ENCODE measurements at regions not wholly inside any gene's neighbourhood (a gene's known extent, or its start where the extent isn't known, plus 50 kb on each side); places are given as distances from the start of the nearest gene placed in this dataset.

- ChIA-PET CTCF (no interaction called here), POLR2A (ENCODE audit: unreplicated experiment) (no interaction called here)
- intact Hi-C loops (cut with micrococcal nuclease; ENCODE audit: unreplicated experiment), result no loop called here
- H3K79me2 ChIP-seq (ENCODE audit: low read depth), result no peaks in the 10 kb centered on the region
- DNase-seq, result no peak
- peaks cover 5% of the 10 kb centered on the region; the same call in 1 of the 2 replicates for H3K9me3 ChIP-seq (ENCODE audit: insufficient read depth, low read depth)
- H3F3A ChIP-seq (ENCODE audit: insufficient read depth, low read depth), result no peaks in the 10 kb centered on the region
- H3K4me1 ChIP-seq (replicated peaks; ENCODE audit: insufficient read depth), result no peaks in the 10 kb centered on the region
- BruUV-seq (replicated peaks), result no TSS peak
- H3K9me2 ChIP-seq (ENCODE audit: insufficient read depth), result peaks cover 6% of the 10 kb centered on the region; the same call in 1 of the 2 replicates
- no peak overlapping the region for H3K4me3 ChIP-seq
- no peaks in the 10 kb centered on the region for H4K20me1 ChIP-seq (ENCODE audit: insufficient read depth)
- no peaks in the 10 kb centered on the region for H3K36me3 ChIP-seq (ENCODE audit: low read depth)
- H3K4me2 ChIP-seq, result no peak overlapping the region
- H2AFZ ChIP-seq, result no peak overlapping the region
- TF ChIP-seq CTCF (conservative IDR thresholded peaks at IDR 0.05) (no peak), EZH2 (IDR thresholded peaks at IDR 0.05; ENCODE audit: low read depth) (no peak; the same call in 1 of the 2 replicates)
- H3K27me3 ChIP-seq (ENCODE audit: insufficient read depth, low read depth), result peaks cover 37% of the 10 kb centered on the region
- no peak overlapping the region for H3K27ac ChIP-seq
These were observed 106.4 kb upstream of the BCL9 start for GRCh38 chr1:147434921-147435320.

- no TSS peak for BruUV-seq (replicated peaks)
- ChIA-PET CTCF (no interaction called here), POLR2A (ENCODE audit: unreplicated experiment) (no interaction called here)
These were observed 96.9 kb upstream of the BCL9 start for GRCh38 chr1:147444381-147444780.

GRCh38 chr1:147451628-147452027 lies 89.7 kb upstream of the BCL9 start:
- Histone ChIP-seq H2AFZ (no peak overlapping the region), H3K4me3 (no peak overlapping the region), H3K4me1 (replicated peaks; ENCODE audit: insufficient read depth) (no peaks in the 10 kb centered on the region), H3K27ac (no peak overlapping the region), H3K36me3 (ENCODE audit: low read depth) (no peaks in the 10 kb centered on the region), H3K27me3 (ENCODE audit: insufficient read depth, low read depth) (peaks cover 6% of the 10 kb centered on the region; the same call in 1 of the 2 replicates), H4K20me1 (ENCODE audit: insufficient read depth) (no peaks in the 10 kb centered on the region), H3K9me3 (ENCODE audit: insufficient read depth, low read depth) (no peaks in the 10 kb centered on the region; the same call in 1 of the 2 replicates), H3K4me2 (no peak overlapping the region), H3F3A (ENCODE audit: insufficient read depth, low read depth) (no peaks in the 10 kb centered on the region), H3K79me2 (ENCODE audit: low read depth) (no peaks in the 10 kb centered on the region), H3K9me2 (ENCODE audit: insufficient read depth) (no peaks in the 10 kb centered on the region)
- intact Hi-C loops (cut with micrococcal nuclease; ENCODE audit: unreplicated experiment), result no loop called here
- ChIA-PET CTCF (no interaction called here), POLR2A (ENCODE audit: unreplicated experiment) (no interaction called here)
- DNase-seq, result no peak
- no TSS peak for BruUV-seq (replicated peaks)
- TF ChIP-seq EZH2 (IDR thresholded peaks at IDR 0.05; ENCODE audit: low read depth), result no peak
- TF ChIP-seq CTCF (conservative IDR thresholded peaks at IDR 0.05), result no peak

More at GRCh38 chr1:147444381-147444780, 96.9 kb upstream of the BCL9 start:
- Histone ChIP-seq H3K9me2 (ENCODE audit: insufficient read depth) (no peaks in the 10 kb centered on the region), H3K27me3 (ENCODE audit: insufficient read depth, low read depth) (no peaks in the 10 kb centered on the region), H4K20me1 (ENCODE audit: insufficient read depth) (no peaks in the 10 kb centered on the region), H2AFZ (no peak overlapping the region), H3K36me3 (ENCODE audit: low read depth) (no peaks in the 10 kb centered on the region), H3K4me3 (no peak overlapping the region), H3K79me2 (ENCODE audit: low read depth) (no peaks in the 10 kb centered on the region), H3K9me3 (ENCODE audit: insufficient read depth, low read depth) (peaks cover 13% of the 10 kb centered on the region), H3K4me2 (no peak overlapping the region), H3K4me1 (replicated peaks; ENCODE audit: insufficient read depth) (no peaks in the 10 kb centered on the region), H3F3A (ENCODE audit: insufficient read depth, low read depth) (no peaks in the 10 kb centered on the region), H3K27ac (no peak overlapping the region)
- intact Hi-C loops (cut with micrococcal nuclease; ENCODE audit: unreplicated experiment), result no loop called here
- TF ChIP-seq EZH2 (IDR thresholded peaks at IDR 0.05; ENCODE audit: low read depth), result no peak
- TF ChIP-seq CTCF (conservative IDR thresholded peaks at IDR 0.05), result no peak
- DNase-seq, result no peak

Data from PC-9 (cell line).